HG02763 (cell line): ENCODE measurements at regions not wholly inside any gene's neighbourhood (a gene's known extent, or its start where the extent isn't known, plus 50 kb on each side); places are given as distances from the start of the nearest gene placed in this dataset.
"Not testable (repeated sequence)": the region's sequence is repeated elsewhere in the genome, so short reads cannot be mapped to it uniquely, and the experiment has no call there.

ENCODE experiments used
- ATAC-seq: cut with Tn5 transposase; IDR thresholded peaks from one replicate; pipeline ENCODE4 v1.9.1; 2021; ENCODE audit warnings: mild to moderate bottlenecking, moderate library complexity; ENCODE audit not compliant: unreplicated experiment

- ATAC-seq, result not testable (repeated sequence)
Observed at GRCh38 chr1:228796945-228797344, 61.7 kb downstream of the RHOU start.

- no peak for ATAC-seq
Observed at GRCh38 chr1:228798035-228798434, 62.8 kb downstream of the RHOU start.

- ATAC-seq, result no peak
Observed at GRCh38 chr1:228798548-228798947, 63.3 kb downstream of the RHOU start.

GRCh38 chr1:228799924-228800323 is 64.6 kb downstream of the RHOU start:
- ATAC-seq, result no peak

- ATAC-seq, result no peak
Observed at GRCh38 chr1:228801068-228801467, 65.8 kb downstream of the RHOU start.

GRCh38 chr1:228802386-228803220 is 67.3 kb downstream of the RHOU start:
- ATAC-seq, result no peak

GRCh38 chr1:228803421-228803820 is 68.1 kb downstream of the RHOU start:
- no peak for ATAC-seq

GRCh38 chr1:228804173-228804572 is 68.9 kb downstream of the RHOU start:
- no peak for ATAC-seq

- ATAC-seq, result no peak
Observed at GRCh38 chr1:228804640-228805413, 69.5 kb downstream of the RHOU start.

GRCh38 chr1:228807904-228808605 is 72.8 kb downstream of the RHOU start:
- ATAC-seq, result no peak

- ATAC-seq, result no peak
Observed at GRCh38 chr1:228809621-228810394, 74.5 kb downstream of the RHOU start.

GRCh38 chr1:228810395-228810758 is 75.1 kb downstream of the RHOU start:
- no peak for ATAC-seq

GRCh38 chr1:228810878-228811711 is 75.8 kb downstream of the RHOU start:
- peak; percentile 73 for ATAC-seq

- ATAC-seq, result no peak
Observed at GRCh38 chr1:228811712-228812305, 76.5 kb downstream of the RHOU start.

- no peak for ATAC-seq
Observed at GRCh38 chr1:228812961-228813360, 77.7 kb downstream of the RHOU start.

- ATAC-seq, result no peak
Observed at GRCh38 chr1:228814176-228814575, 78.9 kb downstream of the RHOU start.

- no peak for ATAC-seq
Observed at GRCh38 chr1:228818296-228818695, 83.0 kb downstream of the RHOU start.

- no peak for ATAC-seq
Observed at GRCh38 chr1:228818928-228819630, 83.8 kb downstream of the RHOU start.

GRCh38 chr1:228821252-228821651 is 86.0 kb downstream of the RHOU start:
- ATAC-seq, result no peak
